HUES48 (cell line): ENCODE measurements at regions not wholly inside any gene's neighbourhood (a gene's known extent, or its start where the extent isn't known, plus 50 kb on each side); places are given as distances from the start of the nearest gene placed in this dataset.
"Not testable (repeated sequence)": the region's sequence is repeated elsewhere in the genome, so short reads cannot be mapped to it uniquely, and the experiment has no call there.

ENCODE experiments used
- H3K27ac ChIP-seq: one replicate; pipeline ENCODE4 v1.7.0; 2013; ENCODE audit warnings: low read depth, low read length, inconsistent platforms
- H3K27me3 ChIP-seq: 2 replicates; pipeline ENCODE4 v1.6.1; 2013; ENCODE audit warnings: mild to moderate bottlenecking, low read length; ENCODE audit not compliant: control insufficient read depth, insufficient read depth
- H3K36me3 ChIP-seq: 2 replicates; pipeline ENCODE4 v1.6.1; 2013; ENCODE audit warnings: low read length; ENCODE audit not compliant: control insufficient read depth, insufficient read depth
- H3K4me1 ChIP-seq: 2 replicates; pipeline ENCODE4 v1.6.1; 2013; ENCODE audit warnings: mild to moderate bottlenecking, low read length; ENCODE audit not compliant: control insufficient read depth, insufficient read depth
- H3K4me3 ChIP-seq: 2 replicates; pipeline ENCODE4 v1.5.1; 2013; ENCODE audit warnings: mild to moderate bottlenecking, low read depth, low read length
- H3K9ac ChIP-seq: 2 replicates; pipeline ENCODE4 v1.6.1; 2013; ENCODE audit warnings: mild to moderate bottlenecking, low read depth, low read length, moderate library complexity
- H3K9me3 ChIP-seq: 2 replicates; pipeline ENCODE4 v1.6.1; 2013; ENCODE audit warnings: low read length; ENCODE audit not compliant: control insufficient read depth, insufficient read depth

DNA sequence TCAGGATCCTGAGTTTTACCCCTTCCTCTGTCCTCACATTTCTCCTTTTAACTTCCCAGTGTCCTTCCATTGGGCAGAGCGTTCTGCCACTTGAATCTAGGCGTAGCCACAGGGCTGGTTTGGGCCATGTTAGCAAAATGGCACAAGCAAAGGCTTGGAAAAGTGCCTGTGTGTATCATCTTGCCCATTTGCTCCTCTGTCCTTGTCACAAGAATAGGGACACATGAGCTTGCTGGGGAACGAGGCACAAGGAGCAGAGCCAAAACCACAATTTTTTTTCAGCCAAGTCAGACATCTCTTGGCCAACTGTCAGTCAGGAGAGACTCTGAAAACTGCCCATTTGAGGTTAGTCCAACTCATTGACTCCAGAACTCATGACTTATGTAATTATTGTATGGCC is 285.2 kb downstream of the ZNF248 start:
- H3K9me3 ChIP-seq: peaks cover 95% of the 10 kb centered on the region
- no peaks in the 10 kb centered on the region for H3K27me3 ChIP-seq

DNA sequence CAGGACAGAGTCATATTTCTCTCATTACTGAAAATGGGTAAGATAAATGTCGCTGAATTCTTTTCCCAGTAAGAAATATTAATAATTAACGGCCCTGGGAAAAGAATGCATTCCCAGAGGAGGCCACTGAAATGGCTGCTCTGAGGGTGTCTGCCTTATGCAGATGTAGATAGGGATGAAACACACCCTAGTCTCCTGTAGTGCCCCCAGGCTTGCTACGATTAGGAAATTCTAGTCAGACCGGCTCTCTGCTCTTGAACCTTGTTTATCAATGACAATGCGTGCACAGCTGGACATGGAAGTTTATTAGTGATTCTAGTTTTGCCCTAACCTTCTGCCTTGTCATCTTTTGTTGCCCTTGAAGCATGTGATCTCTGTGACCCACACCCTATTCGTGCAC is 291.1 kb downstream of the ZNF248 start:
- Histone ChIP-seq H3K27me3 (no peaks in the 10 kb centered on the region), H3K36me3 (no peaks in the 10 kb centered on the region), H3K4me3 (no peak overlapping the region), H3K27ac (no peak overlapping the region), H3K9ac (no peak overlapping the region), H3K4me1 (no peaks in the 10 kb centered on the region), H3K9me3 (peaks cover 94% of the 10 kb centered on the region)

More for the DNA sequence above, 285.2 kb downstream of the ZNF248 start:
- Histone ChIP-seq H3K4me1 (no peaks in the 10 kb centered on the region), H3K36me3 (no peaks in the 10 kb centered on the region), H3K27ac (no peak overlapping the region), H3K9ac (no peak overlapping the region), H3K4me3 (no peak overlapping the region)

DNA sequence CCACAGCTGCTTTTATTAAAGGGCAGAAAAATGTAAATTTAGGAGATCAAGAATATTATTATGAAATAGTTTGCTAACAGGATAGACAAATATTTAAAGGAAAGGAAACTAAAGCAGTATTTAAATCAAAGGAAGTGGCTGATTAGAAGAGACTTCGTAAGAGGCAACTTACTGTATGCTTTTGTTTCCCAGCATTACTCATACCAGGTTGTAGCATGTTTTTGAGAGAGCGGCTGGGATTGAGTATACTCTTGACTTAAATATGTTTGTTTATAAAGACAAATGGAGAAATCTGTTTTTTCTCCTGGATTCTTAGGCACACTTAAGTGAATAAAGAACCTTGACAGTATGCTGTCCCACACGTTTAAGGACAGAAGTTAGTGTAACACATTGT is 293.7 kb downstream of the ZNF248 start:
- Histone ChIP-seq H3K9me3 (peaks cover 91% of the 10 kb centered on the region), H3K27ac (no peak overlapping the region), H3K36me3 (no peaks in the 10 kb centered on the region), H3K9ac (no peak overlapping the region), H3K4me1 (no peaks in the 10 kb centered on the region), H3K4me3 (no peak overlapping the region), H3K27me3 (no peaks in the 10 kb centered on the region)

DNA sequence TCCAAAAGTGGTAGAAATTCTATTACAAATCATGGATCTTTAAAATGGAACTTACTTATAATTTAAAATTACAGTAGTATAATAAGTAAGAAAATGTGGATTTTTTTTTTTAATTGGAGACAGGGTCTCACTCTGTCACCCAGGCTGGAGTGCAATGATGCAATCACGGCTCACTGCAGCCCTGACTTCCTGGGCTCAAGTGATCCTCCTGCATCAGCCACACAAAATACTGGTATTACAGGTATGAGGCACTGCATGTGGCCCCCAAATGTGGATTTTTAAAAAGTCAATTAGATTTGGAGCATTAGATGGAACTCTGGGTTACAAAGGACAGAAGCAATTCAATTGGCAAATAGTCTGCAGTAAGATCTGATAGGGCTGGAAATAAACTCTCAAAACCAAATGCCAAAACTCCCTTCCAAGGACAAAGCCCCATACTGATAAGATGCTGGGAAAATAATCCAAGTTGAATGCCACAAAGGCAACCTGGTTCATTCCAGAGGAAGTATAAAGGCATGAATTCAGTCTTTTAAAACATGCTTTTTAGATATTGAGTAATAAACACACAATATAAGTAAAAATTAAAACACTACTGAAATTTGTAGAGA is 294.2 kb downstream of the ZNF248 start:
- Histone ChIP-seq H3K4me1 (no peaks in the 10 kb centered on the region), H3K4me3 (no peak overlapping the region), H3K27ac (no peak overlapping the region), H3K27me3 (no peaks in the 10 kb centered on the region), H3K9ac (no peak overlapping the region), H3K36me3 (no peaks in the 10 kb centered on the region), H3K9me3 (peaks cover 89% of the 10 kb centered on the region)

DNA sequence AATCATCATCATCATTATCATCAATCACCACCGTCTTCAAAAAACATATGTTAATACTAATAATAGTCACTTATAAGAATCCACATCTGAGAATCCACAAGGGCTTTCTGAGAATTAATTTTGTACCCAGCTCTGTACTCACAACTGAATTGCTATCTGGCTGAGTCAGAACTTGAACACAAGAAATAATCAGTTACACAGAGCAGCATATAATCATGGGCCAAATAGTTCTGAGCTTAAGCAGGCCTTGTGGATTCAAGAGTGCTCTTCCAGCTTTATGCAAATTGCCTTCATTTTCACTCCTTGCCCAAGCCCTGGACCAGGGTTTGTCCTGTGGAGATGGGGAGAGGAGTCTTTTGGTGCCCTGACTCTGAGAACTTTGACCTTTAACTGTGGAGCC is 304.5 kb downstream of the ZNF248 start:
- Histone ChIP-seq H3K9me3 (peaks cover 92% of the 10 kb centered on the region), H3K27me3 (no peaks in the 10 kb centered on the region)

DNA sequence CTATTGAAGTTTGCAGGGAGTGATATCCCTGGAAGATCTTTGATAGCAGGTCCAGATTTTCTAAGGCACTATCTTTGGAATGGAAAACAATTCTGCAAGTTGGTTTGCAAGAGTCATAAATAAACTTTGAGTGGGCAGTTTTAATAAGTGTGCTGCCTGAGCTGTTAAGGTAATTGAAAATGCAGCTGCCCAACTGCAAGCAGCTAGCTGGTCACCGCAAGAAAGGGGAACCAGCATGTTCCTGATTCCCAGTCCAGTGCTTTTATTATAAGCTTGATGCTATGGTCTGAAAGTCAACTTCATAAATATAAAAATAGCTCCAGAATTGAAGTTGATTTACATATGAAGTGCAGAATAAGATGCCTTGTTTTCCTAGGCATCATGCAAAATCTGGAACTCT is 308.4 kb downstream of the ZNF248 start:
- H3K4me3 ChIP-seq: no peak overlapping the region
- H3K4me1 ChIP-seq: no peaks in the 10 kb centered on the region
- no peak overlapping the region for H3K27ac ChIP-seq
- H3K9me3 ChIP-seq: peaks cover 89% of the 10 kb centered on the region
- H3K36me3 ChIP-seq: no peaks in the 10 kb centered on the region
- no peaks in the 10 kb centered on the region for H3K27me3 ChIP-seq
- no peak overlapping the region for H3K9ac ChIP-seq

More for the DNA sequence above, 304.5 kb downstream of the ZNF248 start:
- no peak overlapping the region for H3K4me3 ChIP-seq
- no peaks in the 10 kb centered on the region for H3K36me3 ChIP-seq
- no peaks in the 10 kb centered on the region for H3K4me1 ChIP-seq
- no peak overlapping the region for H3K27ac ChIP-seq
- no peak overlapping the region for H3K9ac ChIP-seq

DNA sequence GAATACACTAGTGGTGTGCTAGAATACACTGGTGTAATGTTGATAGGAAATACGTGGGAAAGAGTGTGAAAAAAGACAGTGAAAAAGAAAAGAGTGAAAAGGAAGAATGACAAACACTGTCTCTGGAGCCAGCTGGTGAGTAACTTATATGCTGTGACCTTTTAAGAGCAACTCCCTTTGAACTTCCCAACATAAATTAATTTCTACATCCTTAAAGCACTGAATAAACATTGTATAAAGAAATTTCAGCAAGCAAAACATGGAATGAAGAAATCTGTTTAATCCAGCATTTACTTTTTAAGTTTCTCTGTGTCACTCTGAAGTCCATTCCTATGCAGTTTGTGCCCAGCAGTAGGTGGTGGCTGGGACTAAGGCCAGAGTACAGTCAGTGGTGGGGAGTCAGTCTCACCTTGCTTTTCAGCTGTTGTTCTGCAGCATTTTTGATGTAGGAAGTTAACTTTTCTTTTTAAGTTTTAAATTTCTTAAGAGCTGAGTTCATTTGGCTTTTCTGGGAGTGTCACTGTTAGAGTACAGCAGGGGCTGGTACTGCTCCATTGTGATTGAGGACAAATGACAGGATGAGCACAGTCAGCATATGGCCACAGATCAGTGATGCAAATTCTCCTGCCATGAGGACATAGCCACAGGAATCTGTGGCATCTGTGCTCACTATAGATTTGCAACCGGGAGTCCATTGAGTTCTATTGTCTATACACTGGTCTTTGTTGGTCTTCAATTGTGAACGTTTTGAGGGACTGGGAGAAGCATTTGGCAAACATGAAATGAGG is 321.8 kb downstream of the ZNF248 start:
- H3K36me3 ChIP-seq: no peaks in the 10 kb centered on the region
- H3K4me3 ChIP-seq: no peak overlapping the region
- H3K27ac ChIP-seq: no peak overlapping the region
- no peaks in the 10 kb centered on the region for H3K4me1 ChIP-seq
- peaks cover 71% of the 10 kb centered on the region for H3K9me3 ChIP-seq
- H3K9ac ChIP-seq: no peak overlapping the region
- H3K27me3 ChIP-seq: no peaks in the 10 kb centered on the region

DNA sequence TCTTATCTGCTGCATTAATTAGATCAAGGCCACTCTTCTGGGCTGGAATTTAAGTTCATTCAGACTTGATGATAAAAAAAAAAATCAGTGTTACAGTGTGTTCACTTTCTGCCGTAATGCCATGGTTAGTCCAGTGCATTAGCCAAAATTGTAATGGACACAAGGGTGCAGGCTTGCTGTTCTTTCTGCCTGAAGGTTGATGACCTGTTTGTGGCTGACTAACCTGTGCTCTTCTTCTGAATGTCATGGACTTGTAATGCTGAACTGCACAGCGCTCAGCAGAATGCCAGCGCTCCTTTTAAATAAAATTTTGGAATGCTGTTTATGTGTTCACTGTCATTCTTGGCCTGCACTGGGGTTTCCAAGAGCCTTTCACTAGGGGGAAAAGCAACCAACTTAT is 323.2 kb downstream of the ZNF248 start:
- Histone ChIP-seq H3K9ac (no peak overlapping the region), H3K27me3 (no peaks in the 10 kb centered on the region), H3K4me1 (no peaks in the 10 kb centered on the region), H3K27ac (no peak overlapping the region), H3K9me3 (peaks cover 86% of the 10 kb centered on the region), H3K36me3 (no peaks in the 10 kb centered on the region), H3K4me3 (0 out of 2 replicates have a peak overlapping the region, but pooled peaks have one; percentile 8)

DNA sequence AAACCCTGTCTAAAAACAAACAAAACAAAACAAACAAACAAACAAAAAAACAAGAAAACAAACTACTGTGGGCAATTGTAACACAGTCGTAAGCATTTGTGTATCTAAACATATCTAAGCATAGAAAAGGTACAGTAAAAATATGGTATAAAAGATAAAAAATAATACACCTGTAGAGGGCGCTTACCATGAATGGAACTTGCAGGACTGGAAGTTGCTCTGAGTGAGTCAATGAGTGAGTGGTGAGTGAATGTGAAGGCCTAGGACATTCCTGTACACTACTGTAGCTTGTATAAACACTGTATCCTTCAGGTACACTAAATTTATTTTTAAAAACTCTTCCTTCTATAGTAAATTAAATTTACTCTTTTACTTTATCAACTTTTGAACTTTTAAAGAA is 332.0 kb downstream of the ZNF248 start:
- not testable (repeated sequence) for H3K4me1 ChIP-seq, H3K9ac ChIP-seq, H3K4me3 ChIP-seq, H3K27ac ChIP-seq, H3K36me3 ChIP-seq, H3K27me3 ChIP-seq
- peaks cover 83% of the 10 kb centered on the region for H3K9me3 ChIP-seq

DNA sequence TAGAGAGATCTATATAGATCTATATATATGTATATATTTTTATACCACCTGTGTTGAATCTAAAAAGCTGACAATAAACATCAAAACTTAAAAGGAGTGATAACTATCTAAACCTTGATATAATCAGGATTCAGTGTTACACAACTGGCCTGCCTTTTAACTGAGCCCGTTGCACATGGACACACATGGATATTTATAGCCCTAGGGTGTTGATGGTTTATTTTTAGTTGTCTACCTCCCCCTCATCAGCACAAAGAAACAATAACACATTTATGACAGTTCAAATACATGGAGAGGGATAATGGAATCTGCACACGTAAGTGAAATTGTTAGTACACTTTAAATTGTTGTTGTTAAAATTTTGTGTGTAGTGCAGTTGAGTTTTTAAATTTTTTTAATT is 336.9 kb downstream of the ZNF248 start:
- Histone ChIP-seq H3K4me1 (no peaks in the 10 kb centered on the region), H3K4me3 (no peak overlapping the region), H3K9ac (no peak overlapping the region), H3K27ac (no peak overlapping the region), H3K36me3 (no peaks in the 10 kb centered on the region), H3K9me3 (peaks cover 86% of the 10 kb centered on the region), H3K27me3 (no peaks in the 10 kb centered on the region)

DNA sequence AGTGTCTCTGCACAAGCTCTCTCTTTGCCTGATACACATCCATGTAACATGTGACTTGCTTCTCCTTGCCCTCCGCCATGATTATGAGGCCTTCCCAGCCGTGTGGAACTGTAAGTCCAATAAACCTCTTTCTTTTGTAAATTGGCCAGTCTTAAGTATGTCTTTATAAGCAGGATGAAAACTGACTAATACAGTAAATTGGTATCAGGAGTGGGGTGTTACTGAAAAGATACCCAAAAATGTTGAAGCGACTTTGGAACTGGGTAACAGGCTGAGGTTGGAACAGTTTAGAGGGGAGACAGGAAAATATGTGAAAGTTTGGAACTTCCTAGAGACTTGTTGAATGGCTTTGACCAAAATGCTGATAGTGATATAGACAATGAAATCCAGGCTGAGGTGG is 346.9 kb downstream of the ZNF248 start:
- H3K36me3 ChIP-seq, H3K9ac ChIP-seq, H3K27ac ChIP-seq, H3K4me1 ChIP-seq, H3K4me3 ChIP-seq, H3K27me3 ChIP-seq: not testable (repeated sequence)
- peaks cover 90% of the 10 kb centered on the region for H3K9me3 ChIP-seq
